Keratinocyte (primary cell): ENCODE measurements at regions not wholly inside any gene's neighbourhood (a gene's known extent, or its start where the extent isn't known, plus 50 kb on each side); places are given as distances from the start of the nearest gene placed in this dataset.

Experiments
- CTCF ChIP-seq, 3 experiments: IDR thresholded peaks in 1 of 3; conservative IDR thresholded peaks in 1 of 3; optimal IDR thresholded peaks in 1 of 3; 2 replicates in 2 of 3; 3 replicates in 1 of 3; pipeline versions ENCODE3 to v1.5.1; 2011; ENCODE audit warnings: low read length in 3 of 3, mild to moderate bottlenecking in 3 of 3, moderate library complexity in 2 of 3, control low read depth in 1 of 3, inconsistent platforms in 1 of 3; ENCODE audit not compliant: insufficient read depth in 2 of 3; ENCODE audit errors: extremely low read depth in 1 of 3
- EZH2 ChIP-seq: IDR thresholded peaks from one replicate; pipeline ENCODE4 v1.6.1; 2012; ENCODE audit warnings: inconsistent platforms, mild to moderate bottlenecking, low read length, moderate library complexity

GRCh38 chr6:29887819-29888776 lies 54.2 kb upstream of the HLA-A start:
- TF ChIP-seq EZH2 = no peak
- no peak for TF ChIP-seq CTCF (optimal IDR thresholded peaks at IDR 0.05 in 1 of 3, IDR thresholded peaks at IDR 0.05 in 1 of 3, conservative IDR thresholded peaks at IDR 0.05 in 1 of 3; ENCODE audit: extremely low read depth in 1 of 3, insufficient read depth in 2 of 3, low read length in 3 of 3)
